Mammary epithelial cell (primary cell): ENCODE measurements at regions not wholly inside any gene's neighbourhood (a gene's known extent, or its start where the extent isn't known, plus 50 kb on each side); places are given as distances from the start of the nearest gene placed in this dataset.

Experiments used
- EZH2 ChIP-seq: IDR thresholded peaks from 2 replicates; pipeline ENCODE4 v1.6.1; 2012; ENCODE audit warnings: low read length, inconsistent platforms, borderline replicate concordance
- TF ChIP-seq, protein P1 (sequence below), 2 donors: IDR thresholded peaks in 1 of 2; conservative IDR thresholded peaks in 1 of 2; 2 replicates each; pipeline ENCODE4 v1.5.1; 2011 to 2012; ENCODE audit warnings: inconsistent platforms in 2 of 2, low read length in 2 of 2, mild to moderate bottlenecking in 2 of 2, control low read depth in 1 of 2, low read depth in 1 of 2; ENCODE audit not compliant: insufficient read depth in 1 of 2; ENCODE audit errors: extremely low read depth in 1 of 2

DNA sequence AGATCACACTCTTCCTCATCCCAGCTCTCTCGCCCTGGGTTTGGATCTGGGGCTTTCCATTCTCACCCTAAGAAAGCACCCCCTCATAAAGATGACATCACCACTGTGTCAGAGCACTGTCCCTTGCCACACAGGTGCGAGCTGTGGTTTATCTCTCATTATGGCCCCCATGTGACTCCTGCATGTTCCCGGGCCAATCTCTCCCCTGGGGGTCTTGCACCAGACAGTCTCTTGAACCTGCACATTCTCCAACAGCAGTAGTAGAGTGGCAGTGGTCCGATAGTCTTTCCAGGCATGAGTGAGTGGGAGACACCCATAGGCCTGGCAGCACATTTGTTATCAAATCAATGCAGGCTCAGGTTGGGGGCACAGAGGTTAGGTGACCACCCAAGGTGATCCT, 130.5 kb downstream of the HRH4 start:
- TF ChIP-seq, protein P1, sequence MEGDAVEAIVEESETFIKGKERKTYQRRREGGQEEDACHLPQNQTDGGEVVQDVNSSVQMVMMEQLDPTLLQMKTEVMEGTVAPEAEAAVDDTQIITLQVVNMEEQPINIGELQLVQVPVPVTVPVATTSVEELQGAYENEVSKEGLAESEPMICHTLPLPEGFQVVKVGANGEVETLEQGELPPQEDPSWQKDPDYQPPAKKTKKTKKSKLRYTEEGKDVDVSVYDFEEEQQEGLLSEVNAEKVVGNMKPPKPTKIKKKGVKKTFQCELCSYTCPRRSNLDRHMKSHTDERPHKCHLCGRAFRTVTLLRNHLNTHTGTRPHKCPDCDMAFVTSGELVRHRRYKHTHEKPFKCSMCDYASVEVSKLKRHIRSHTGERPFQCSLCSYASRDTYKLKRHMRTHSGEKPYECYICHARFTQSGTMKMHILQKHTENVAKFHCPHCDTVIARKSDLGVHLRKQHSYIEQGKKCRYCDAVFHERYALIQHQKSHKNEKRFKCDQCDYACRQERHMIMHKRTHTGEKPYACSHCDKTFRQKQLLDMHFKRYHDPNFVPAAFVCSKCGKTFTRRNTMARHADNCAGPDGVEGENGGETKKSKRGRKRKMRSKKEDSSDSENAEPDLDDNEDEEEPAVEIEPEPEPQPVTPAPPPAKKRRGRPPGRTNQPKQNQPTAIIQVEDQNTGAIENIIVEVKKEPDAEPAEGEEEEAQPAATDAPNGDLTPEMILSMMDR (conservative IDR thresholded peaks at IDR 0.05 in 1 of 2, IDR thresholded peaks at IDR 0.05 in 1 of 2; ENCODE audit: extremely low read depth in 1 of 2, insufficient read depth in 1 of 2, low read depth in 1 of 2, low read length in 2 of 2), result no peak
- TF ChIP-seq EZH2, result no peak
